Thyroid gland (tissue), 4 donors: ENCODE measurements at regions not wholly inside any gene's neighbourhood (a gene's known extent, or its start where the extent isn't known, plus 50 kb on each side); places are given as distances from the start of the nearest gene placed in this dataset.

ENCODE experiments used
- DNase-seq, 2 donors: peaks; one replicate each; pipeline ENCODE4 v3.0.0-alpha.2; 2019
- H3K27ac ChIP-seq, 3 donors: fragments of 200-600 bp; sonication (generic); 1 replicate in 2 of 3; 2 replicates in 1 of 3; pipeline ENCODE4 v1.5.1; 2016 to 2019; ENCODE audit warnings: mild to moderate bottlenecking in 1 of 3, moderate library complexity in 1 of 3
- H3K27me3 ChIP-seq: fragments of 200-600 bp; sonication (generic); one replicate; pipeline ENCODE4 v1.5.1; 2019
- H3K36me3 ChIP-seq, 2 donors: fragments of 200-600 bp; sonication (generic); one replicate each; pipeline ENCODE4 v1.5.1; 2016 to 2019
- H3K4me1 ChIP-seq, 2 donors: fragments of 200-600 bp; sonication (generic); one replicate each; pipeline ENCODE4 v1.5.1; 2017 to 2019
- H3K4me3 ChIP-seq, 3 donors: fragments of 200-600 bp; sonication (generic); replicated peaks in 1 of 3; 1 replicate in 2 of 3; 2 replicates in 1 of 3; pipeline ENCODE4 v1.5.1; 2016; ENCODE audit warnings: mild to moderate bottlenecking in 1 of 3
- H3K9me3 ChIP-seq: fragments of 200-600 bp; sonication (generic); one replicate; pipeline ENCODE4 v1.5.1; 2017
- CTCF ChIP-seq, 6 experiments: fragments of 200-600 bp in 3 of 6; fragments of 450-650 bp in 3 of 6; sonication (generic) in 3 of 6; IDR thresholded peaks; one replicate each; pipeline ENCODE4 v1.5.1; 2016 to 2019; ENCODE audit warnings: antibody characterized with exemption in 6 of 6, mild to moderate bottlenecking in 2 of 6, inconsistent platforms in 1 of 6, moderate library complexity in 1 of 6
- POLR2A ChIP-seq, 2 donors: fragments of 450-650 bp; IDR thresholded peaks; one replicate each; pipeline ENCODE4 v1.6.1; 2017; ENCODE audit warnings: antibody characterized with exemption in 2 of 2, mild to moderate bottlenecking in 2 of 2, moderate library complexity in 1 of 2
- WGBS, 2 donors: methylation state at CpG; one replicate each; pipeline ENCODE4 v1.1.5; 2017; 5-methylcytosine and 5-hydroxymethylcytosine counted together
- intact Hi-C: fragments of 100-400 bp; cut with DNase I; formaldehyde crosslinking; loops from one replicate; pipeline ENCODE4 v1.15.1; 2023

GRCh38 chr17:71375948-71376347 is 744.9 kb upstream of the SOX9 start:
- Histone ChIP-seq H3K27me3 (no peaks in the 10 kb centered on the region), H3K27ac (no peak overlapping the region), H3K9me3 (no peaks in the 10 kb centered on the region), H3K4me3 (no peak overlapping the region), H3K36me3 (no peaks in the 10 kb centered on the region), H3K4me1 (no peaks in the 10 kb centered on the region)
- DNase-seq = no peak
- intact Hi-C loops = no loop called here
- WGBS, 2 donors = 96 to 100% methylated on average over 1 of the region's 1 CpG
- no peak for TF ChIP-seq POLR2A (IDR thresholded peaks at IDR 0.05)
- TF ChIP-seq CTCF (IDR thresholded peaks at IDR 0.05) = no peak

GRCh38 chr17:71376933-71377332 is 743.9 kb upstream of the SOX9 start:
- H3K9me3 ChIP-seq = no peaks in the 10 kb centered on the region
- TF ChIP-seq POLR2A (IDR thresholded peaks at IDR 0.05) = no peak
- TF ChIP-seq CTCF (IDR thresholded peaks at IDR 0.05) = no peak
- no peak overlapping the region for H3K27ac ChIP-seq
- intact Hi-C loops = no loop called here
- no peaks in the 10 kb centered on the region for H3K27me3 ChIP-seq
- H3K4me1 ChIP-seq = no peaks in the 10 kb centered on the region
- no peak overlapping the region for H3K4me3 ChIP-seq
- 67 to 75% methylated on average over 6 of the region's 6 CpGs for WGBS, 2 donors
- no peaks in the 10 kb centered on the region for H3K36me3 ChIP-seq
- DNase-seq = no peak

- Histone ChIP-seq H3K36me3 (no peaks in the 10 kb centered on the region), H3K27ac (no peak overlapping the region), H3K4me1 (no peaks in the 10 kb centered on the region), H3K27me3 (no peaks in the 10 kb centered on the region), H3K4me3 (no peak overlapping the region), H3K9me3 (no peaks in the 10 kb centered on the region)
- WGBS, 2 donors = 82 to 88% methylated on average over 9 of the region's 9 CpGs
- TF ChIP-seq CTCF (IDR thresholded peaks at IDR 0.05) (no peak), POLR2A (IDR thresholded peaks at IDR 0.05) (no peak)
- DNase-seq = no peak
- intact Hi-C loops = no loop called here
Observed at GRCh38 chr17:71378036-71378435, 742.8 kb upstream of the SOX9 start.

- WGBS, 2 donors = 62 to 72% methylated on average over 3 of the region's 3 CpGs
- H3K4me3 ChIP-seq = no peak overlapping the region
- H3K9me3 ChIP-seq = no peaks in the 10 kb centered on the region
- TF ChIP-seq CTCF (IDR thresholded peaks at IDR 0.05) = no peak
- TF ChIP-seq POLR2A (IDR thresholded peaks at IDR 0.05) = no peak
- intact Hi-C loops = no loop called here
- no peak for DNase-seq
- no peak overlapping the region for H3K27ac ChIP-seq
- no peaks in the 10 kb centered on the region for H3K27me3 ChIP-seq
- H3K36me3 ChIP-seq = no peaks in the 10 kb centered on the region
- H3K4me1 ChIP-seq = no peaks in the 10 kb centered on the region
Observed at GRCh38 chr17:71378741-71379140, 742.1 kb upstream of the SOX9 start.

GRCh38 chr17:71379512-71379911 is 741.3 kb upstream of the SOX9 start:
- intact Hi-C loops = no loop called here
- Histone ChIP-seq H3K9me3 (no peaks in the 10 kb centered on the region), H3K27ac (no peak overlapping the region), H3K36me3 (no peaks in the 10 kb centered on the region), H3K4me1 (no peaks in the 10 kb centered on the region), H3K27me3 (no peaks in the 10 kb centered on the region), H3K4me3 (no peak overlapping the region)
- TF ChIP-seq CTCF (IDR thresholded peaks at IDR 0.05) = no peak
- no peak for TF ChIP-seq POLR2A (IDR thresholded peaks at IDR 0.05)
- no peak for DNase-seq
